ENCODE measurements at regions not wholly inside any gene's neighbourhood (a gene's known extent, or its start where the extent isn't known, plus 50 kb on each side); places are given as distances from the start of the nearest gene placed in this dataset.

DNA sequence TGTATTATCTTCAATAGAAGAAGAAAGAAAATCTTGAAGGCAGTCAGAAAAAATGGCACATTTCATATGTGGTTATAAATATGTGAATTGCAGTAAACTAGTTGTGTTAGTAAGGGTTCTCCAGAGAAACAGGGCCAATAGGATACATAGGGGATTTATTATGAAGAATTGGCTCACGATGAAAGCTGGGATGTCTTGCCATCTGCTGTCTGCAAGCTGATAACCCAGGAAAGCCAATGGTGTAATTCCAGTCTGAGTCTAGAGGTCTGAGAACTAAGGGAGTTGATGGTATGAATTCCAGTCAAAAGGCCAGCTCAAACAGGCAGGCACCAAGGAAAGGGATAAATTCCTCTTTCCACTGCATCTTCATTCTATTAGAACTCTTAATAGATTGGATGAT is 362.4 kb downstream of the KCNJ3 start:
- no peak for DNase-seq (ENCODE audit: unreplicated experiment)
- no TSS peak for BruUV-seq (replicated peaks)
- ChIA-PET POLR2A (no interaction called here), CTCF (interaction anchor here (1.2 kb wide), 1 partner anchor 9 kb away, joined by 4 read pairs; no protein-coding TSS in a partner anchor)
- H3K36me3 Mint-ChIP-seq (ENCODE audit: insufficient read depth, unreplicated experiment): no peaks in the 10 kb centered on the region
- intact Hi-C loops (cut with micrococcal nuclease): no loop called here
- no peak overlapping the region for H3K4me3 Mint-ChIP-seq (ENCODE audit: unreplicated experiment)
- no peak overlapping the region for H3K27ac Mint-ChIP-seq (ENCODE audit: low read depth, unreplicated experiment)
- no peaks in the 10 kb centered on the region for H3K4me1 Mint-ChIP-seq (ENCODE audit: insufficient read depth, unreplicated experiment)
- peaks cover 7% of the 10 kb centered on the region for H3K9me3 Mint-ChIP-seq (ENCODE audit: unreplicated experiment)
- peaks cover 12% of the 10 kb centered on the region for H3K27me3 Mint-ChIP-seq (ENCODE audit: insufficient read depth, unreplicated experiment)
- no peak for TF ChIP-seq CTCF (IDR thresholded peaks at IDR 0.05; ENCODE audit: unreplicated experiment)

DNA sequence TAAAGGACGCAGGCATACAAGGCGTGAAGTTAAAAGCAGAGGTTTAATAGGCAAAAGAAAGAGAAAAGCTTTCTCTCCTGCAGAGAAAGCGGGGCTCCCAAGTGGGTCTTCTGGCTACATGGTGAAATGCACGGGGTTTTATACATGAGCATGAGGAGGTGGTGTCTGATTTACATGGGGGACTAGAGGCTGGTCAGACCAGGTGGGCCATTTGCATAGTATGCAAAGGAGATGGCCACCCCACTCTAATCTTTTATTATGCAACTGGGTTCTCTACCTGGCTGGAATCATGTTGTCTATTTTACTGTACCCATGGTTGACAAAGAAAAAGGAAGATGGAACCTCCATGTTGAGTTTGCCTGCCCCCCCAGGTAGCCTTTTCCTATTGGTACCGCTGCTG is 356.2 kb downstream of the KCNJ3 start:
- H3K27me3 Mint-ChIP-seq (ENCODE audit: insufficient read depth, unreplicated experiment): peaks cover 45% of the 10 kb centered on the region
- no peak for TF ChIP-seq CTCF (IDR thresholded peaks at IDR 0.05; ENCODE audit: unreplicated experiment)

DNA sequence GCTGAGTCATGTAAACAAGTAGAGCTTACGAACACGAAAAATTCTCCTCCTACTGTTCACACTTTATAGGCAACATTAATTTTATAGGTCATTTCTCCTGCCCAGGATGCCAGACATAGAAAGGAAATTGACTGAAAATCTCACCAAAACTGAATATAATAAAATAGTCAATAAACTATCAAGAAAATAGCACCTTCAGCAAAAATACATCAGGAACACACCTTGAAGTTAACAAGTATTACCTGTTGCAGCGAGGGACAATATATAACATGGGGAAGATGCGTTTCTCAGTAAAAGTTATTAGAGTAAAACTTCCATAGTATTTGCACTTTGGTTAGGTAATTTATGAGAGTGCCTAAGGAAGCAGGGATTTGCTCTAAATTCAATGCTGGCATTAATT is 344.6 kb downstream of the KCNJ3 start:
- POLR2A ChIA-PET: no interaction called here
- H3K27ac Mint-ChIP-seq (ENCODE audit: low read depth, unreplicated experiment): no peak overlapping the region
- CTCF ChIA-PET: no interaction called here
- no TSS peak for BruUV-seq (replicated peaks)
- DNase-seq (ENCODE audit: unreplicated experiment): no peak
- no peaks in the 10 kb centered on the region for H3K9me3 Mint-ChIP-seq (ENCODE audit: unreplicated experiment)
- intact Hi-C loops (cut with micrococcal nuclease): no loop called here
- no peaks in the 10 kb centered on the region for H3K36me3 Mint-ChIP-seq (ENCODE audit: insufficient read depth, unreplicated experiment)
- TF ChIP-seq CTCF (IDR thresholded peaks at IDR 0.05; ENCODE audit: unreplicated experiment): no peak
- H3K27me3 Mint-ChIP-seq (ENCODE audit: insufficient read depth, unreplicated experiment): peaks cover 17% of the 10 kb centered on the region
- H3K4me3 Mint-ChIP-seq (ENCODE audit: unreplicated experiment): no peak overlapping the region
- no peaks in the 10 kb centered on the region for H3K4me1 Mint-ChIP-seq (ENCODE audit: insufficient read depth, unreplicated experiment)

More for the DNA sequence above, 356.2 kb downstream of the KCNJ3 start:
- no TSS peak for BruUV-seq (replicated peaks)
- DNase-seq (ENCODE audit: unreplicated experiment): no peak
- intact Hi-C loops (cut with micrococcal nuclease): no loop called here
- no peaks in the 10 kb centered on the region for H3K36me3 Mint-ChIP-seq (ENCODE audit: insufficient read depth, unreplicated experiment)
- H3K4me3 Mint-ChIP-seq (ENCODE audit: unreplicated experiment): no peak overlapping the region
- H3K4me1 Mint-ChIP-seq (ENCODE audit: insufficient read depth, unreplicated experiment): no peaks in the 10 kb centered on the region
- H3K9me3 Mint-ChIP-seq (ENCODE audit: unreplicated experiment): no peaks in the 10 kb centered on the region
- POLR2A ChIA-PET: no interaction called here
- no peak overlapping the region for H3K27ac Mint-ChIP-seq (ENCODE audit: low read depth, unreplicated experiment)
- CTCF ChIA-PET: no interaction called here

DNA sequence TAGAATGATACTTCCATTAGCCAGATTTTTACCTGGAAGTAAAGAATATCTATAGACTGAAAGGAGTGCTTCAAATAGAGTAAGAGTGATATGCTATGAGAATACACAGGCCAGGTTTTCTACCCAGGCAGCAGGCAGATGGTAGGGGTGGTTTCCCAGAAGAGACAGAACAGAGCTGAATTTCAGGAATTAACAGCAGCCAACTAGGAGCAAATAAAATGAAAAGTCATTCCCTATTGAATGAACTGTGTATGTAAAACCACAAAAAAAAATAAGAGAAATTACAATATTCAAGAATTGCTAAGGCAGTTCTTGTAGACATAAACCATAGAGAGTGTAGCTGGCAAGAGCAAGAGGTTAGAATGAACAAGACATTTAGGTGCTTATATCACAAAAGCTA is 336.8 kb downstream of the KCNJ3 start:
- no TSS peak for BruUV-seq (replicated peaks)
- ChIA-PET CTCF (no interaction called here), POLR2A (interaction anchor here (0.8 kb wide), 1 partner anchor 260 kb away, joined by 3 read pairs; no protein-coding TSS in a partner anchor)
- intact Hi-C loops (cut with micrococcal nuclease): no loop called here
- H3K4me1 Mint-ChIP-seq (ENCODE audit: insufficient read depth, unreplicated experiment): no peaks in the 10 kb centered on the region
- no peak for TF ChIP-seq CTCF (IDR thresholded peaks at IDR 0.05; ENCODE audit: unreplicated experiment)
- no peak for DNase-seq (ENCODE audit: unreplicated experiment)
- no peaks in the 10 kb centered on the region for H3K9me3 Mint-ChIP-seq (ENCODE audit: unreplicated experiment)
- no peaks in the 10 kb centered on the region for H3K36me3 Mint-ChIP-seq (ENCODE audit: insufficient read depth, unreplicated experiment)
- peaks cover 47% of the 10 kb centered on the region for H3K27me3 Mint-ChIP-seq (ENCODE audit: insufficient read depth, unreplicated experiment)
- H3K4me3 Mint-ChIP-seq (ENCODE audit: unreplicated experiment): no peak overlapping the region
- H3K27ac Mint-ChIP-seq (ENCODE audit: low read depth, unreplicated experiment): no peak overlapping the region

Measured in MCF 10A (cell line).